ENCODE measurements at regions not wholly inside any gene's neighbourhood (a gene's known extent, or its start where the extent isn't known, plus 50 kb on each side); places are given as distances from the start of the nearest gene placed in this dataset.

DNA sequence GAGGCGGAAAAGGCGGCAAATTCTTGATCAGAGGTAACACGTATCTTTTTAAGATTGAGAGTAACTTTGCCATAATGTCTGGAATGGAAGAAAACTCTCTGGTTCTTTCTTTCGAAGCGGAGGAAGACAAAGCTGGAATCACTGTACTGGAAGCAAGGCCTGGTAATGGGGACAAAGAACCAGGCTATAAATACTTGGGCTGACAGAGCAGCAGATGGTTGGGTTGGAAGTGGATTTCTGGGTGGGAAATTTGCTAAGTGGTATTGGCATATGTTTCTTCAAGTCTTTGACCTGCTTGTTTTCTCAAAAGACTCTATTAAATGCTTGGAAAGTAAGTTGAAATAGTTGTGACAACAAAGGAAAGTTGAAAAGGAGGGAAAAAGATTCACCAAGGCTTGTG lies 87.3 kb upstream of the SFMBT2 start:
- no peaks in the 10 kb centered on the region for H3K23me2 ChIP-seq (ENCODE audit: low read depth, low read length)
- H4K91ac ChIP-seq (replicated peaks; ENCODE audit: insufficient read length, low read length) = no peak overlapping the region
- no peak overlapping the region for H3K4ac ChIP-seq (replicated peaks; ENCODE audit: insufficient read length, low read depth, low read length)
- H3K79me1 ChIP-seq (ENCODE audit: low read depth, low read length) = no peaks in the 10 kb centered on the region
- H2AFZ ChIP-seq (ENCODE audit: low read length) = no peak overlapping the region
- ChIA-PET CTCF (ENCODE audit: partially characterized antibody) (interaction anchor here (0.6 kb wide), 1 partner anchor 36 kb away, joined by 3 read pairs; no protein-coding TSS in a partner anchor), POLR2A (ENCODE audit: partially characterized antibody) (no interaction called here)
- H3K36me3 ChIP-seq (ENCODE audit: control insufficient read depth in 2 of 4, insufficient read depth in 4 of 4, low read length in 3 of 4) = no peaks in the 10 kb centered on the region
- H4K8ac ChIP-seq (ENCODE audit: extremely low read depth, insufficient read depth, low read length) = no peak overlapping the region
- no peak overlapping the region for H3K23ac ChIP-seq (ENCODE audit: insufficient read length)
- no peak overlapping the region for H3K56ac ChIP-seq (replicated peaks; ENCODE audit: insufficient read length, low read depth, low read length)
- peaks cover 1 to 8% (median 4%) of the 10 kb centered on the region in 4 experiments; a peak in 6 of 7 replicates for H3K4me1 ChIP-seq (replicated peaks in 1 of 4; ENCODE audit: control insufficient read depth in 3 of 4, insufficient read depth in 4 of 4, low read length in 3 of 4)
- no peak overlapping the region for H2BK20ac ChIP-seq (ENCODE audit: low read length)
- no peaks in the 10 kb centered on the region for H4K20me1 ChIP-seq (replicated peaks in 1 of 2; ENCODE audit: control insufficient read depth in 1 of 2, insufficient read depth in 2 of 2, low read length in 2 of 2)
- no peak overlapping the region for H3K9ac ChIP-seq (replicated peaks in 1 of 4; ENCODE audit: extremely low read depth in 1 of 4, low read depth in 3 of 4, low read length in 3 of 4)
- H2BK12ac ChIP-seq (ENCODE audit: low read depth, low read length) = no peak overlapping the region
- no peak overlapping the region for H2BK120ac ChIP-seq (replicated peaks; ENCODE audit: low read depth, low read length)
- H3K79me2 ChIP-seq (ENCODE audit: control insufficient read depth in 1 of 2, insufficient read depth in 2 of 2, low read length in 2 of 2) = no peaks in the 10 kb centered on the region
- H3K27ac ChIP-seq (ENCODE audit: low read depth, low read length) = no peak overlapping the region
- FAIRE-seq (no peak), DNase-seq (ENCODE audit: low read depth in 1 of 2, low spot score in 2 of 2) (no peak)
- no peak overlapping the region for H3K4me2 ChIP-seq (ENCODE audit: insufficient read depth in 1 of 2, low read depth in 2 of 2, low read length in 2 of 2)
- H3K18ac ChIP-seq (ENCODE audit: extremely low read depth, low read length) = no peak overlapping the region
- H3K14ac ChIP-seq (ENCODE audit: insufficient read length) = no peak overlapping the region
- H3K9me3 ChIP-seq (ENCODE audit: insufficient read depth in 2 of 2, low read depth in 1 of 2, low read length in 1 of 2) = peaks cover 0 to under 1% of the 10 kb centered on the region in 2 experiments; a peak in 1 of 4 replicates
- H2AK5ac ChIP-seq (ENCODE audit: low read depth, low read length) = no peak overlapping the region
- no peak overlapping the region for H3K4me3 ChIP-seq (ENCODE audit: extremely low read depth in 1 of 4, insufficient read depth in 2 of 4, low read depth in 3 of 4, low read length in 4 of 4)
- WGBS, 2 experiments (ENCODE audit: extremely low coverage in 1 of 2, insufficient coverage in 1 of 2, insufficient read length in 1 of 2, insufficient replicate concordance in 2 of 2, low coverage in 1 of 2, low lambda C conversion rate in 2 of 2, missing lambda C conversion rate in 1 of 2) = 91% methylated on average over 5 of the region's 5 CpGs; no CpG with 5 or more reads in 1 of the 2 experiments
- TF ChIP-seq KDM5A (IDR thresholded peaks at IDR 0.05; ENCODE audit: low read length) = no peak
- TF ChIP-seq, protein P1, sequence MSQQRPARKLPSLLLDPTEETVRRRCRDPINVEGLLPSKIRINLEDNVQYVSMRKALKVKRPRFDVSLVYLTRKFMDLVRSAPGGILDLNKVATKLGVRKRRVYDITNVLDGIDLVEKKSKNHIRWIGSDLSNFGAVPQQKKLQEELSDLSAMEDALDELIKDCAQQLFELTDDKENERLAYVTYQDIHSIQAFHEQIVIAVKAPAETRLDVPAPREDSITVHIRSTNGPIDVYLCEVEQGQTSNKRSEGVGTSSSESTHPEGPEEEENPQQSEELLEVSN (IDR thresholded peaks at IDR 0.05) = peak; percentile 58; the same call in 1 of the 2 replicates
- H4K5ac ChIP-seq (ENCODE audit: insufficient read length, low read depth, low read length) = no peak overlapping the region
- H2BK15ac ChIP-seq (ENCODE audit: low read length) = no peak overlapping the region
- H3K27me3 ChIP-seq (replicated peaks in 1 of 4; ENCODE audit: control insufficient read depth in 3 of 4, extremely low read depth in 1 of 4, insufficient read depth in 3 of 4, low read length in 3 of 4) = no peaks in the 10 kb centered on the region; a peak in 1 of 7 replicates
- H2BK5ac ChIP-seq (ENCODE audit: low read depth, low read length) = no peak overlapping the region

Measured in H1 (cell line).